Endothelial cell (in vitro differentiated cells): ENCODE measurements at regions not wholly inside any gene's neighbourhood (a gene's known extent, or its start where the extent isn't known, plus 50 kb on each side); places are given as distances from the start of the nearest gene placed in this dataset.

Experiments
- DNase-seq: peaks from one replicate; pipeline ENCODE4 v3.0.0; 2021; ENCODE audit warnings: low spot score
- H3K27ac Mint-ChIP-seq: one replicate; pipeline ENCODE4 v1.8.0; 2021; ENCODE audit warnings: mixed read lengths, inconsistent platforms; ENCODE audit not compliant: unreplicated experiment
- H3K27me3 Mint-ChIP-seq: one replicate; pipeline ENCODE4 v1.8.0; 2021; ENCODE audit warnings: mild to moderate bottlenecking, moderate library complexity, mixed read lengths, inconsistent platforms; ENCODE audit not compliant: unreplicated experiment
- H3K36me3 Mint-ChIP-seq: one replicate; pipeline ENCODE4 v1.8.0; 2021; ENCODE audit warnings: mild to moderate bottlenecking, low read depth, mixed read lengths, inconsistent platforms; ENCODE audit not compliant: unreplicated experiment
- H3K4me1 Mint-ChIP-seq: one replicate; pipeline ENCODE4 v1.8.0; 2021; ENCODE audit warnings: mild to moderate bottlenecking, mixed read lengths, inconsistent platforms; ENCODE audit not compliant: unreplicated experiment
- H3K4me3 Mint-ChIP-seq: one replicate; pipeline ENCODE4 v1.8.0; 2021; ENCODE audit warnings: mild to moderate bottlenecking, mixed read lengths, inconsistent platforms; ENCODE audit not compliant: unreplicated experiment
- H3K9me3 Mint-ChIP-seq: one replicate; pipeline ENCODE4 v1.8.0; 2021; ENCODE audit warnings: mixed read lengths, inconsistent platforms; ENCODE audit not compliant: unreplicated experiment
- CTCF ChIP-seq: fragments of 200-600 bp; sonication (generic); IDR thresholded peaks from one replicate; pipeline ENCODE4 v1.5.0; 2021; ENCODE audit warnings: antibody characterized with exemption; ENCODE audit not compliant: unreplicated experiment

GRCh38 chr18:56351911-56352500 lies 286.4 kb downstream of the TXNL1 start:
- no peaks in the 10 kb centered on the region for H3K36me3 Mint-ChIP-seq
- no peaks in the 10 kb centered on the region for H3K4me1 Mint-ChIP-seq
- H3K4me3 Mint-ChIP-seq = no peak overlapping the region
- H3K9me3 Mint-ChIP-seq = no peaks in the 10 kb centered on the region
- H3K27ac Mint-ChIP-seq = no peak overlapping the region
- H3K27me3 Mint-ChIP-seq = no peaks in the 10 kb centered on the region
- DNase-seq = no peak
- TF ChIP-seq CTCF = no peak

GRCh38 chr18:56337507-56337906 lies 300.9 kb downstream of the TXNL1 start:
- TF ChIP-seq CTCF = no peak
- no peaks in the 10 kb centered on the region for H3K36me3 Mint-ChIP-seq
- H3K27me3 Mint-ChIP-seq = no peaks in the 10 kb centered on the region
- H3K4me3 Mint-ChIP-seq = no peak overlapping the region
- H3K27ac Mint-ChIP-seq = no peak overlapping the region
- no peaks in the 10 kb centered on the region for H3K4me1 Mint-ChIP-seq
- no peaks in the 10 kb centered on the region for H3K9me3 Mint-ChIP-seq
- no peak for DNase-seq

- Mint-ChIP-seq H3K9me3 (no peaks in the 10 kb centered on the region), H3K27ac (no peak overlapping the region), H3K4me1 (no peaks in the 10 kb centered on the region), H3K36me3 (no peaks in the 10 kb centered on the region), H3K4me3 (no peak overlapping the region), H3K27me3 (no peaks in the 10 kb centered on the region)
- no peak for TF ChIP-seq CTCF
- DNase-seq = no peak
Measured at GRCh38 chr18:56333839-56334238, 304.6 kb downstream of the TXNL1 start.

GRCh38 chr18:56333146-56333545 lies 305.2 kb downstream of the TXNL1 start:
- H3K4me3 Mint-ChIP-seq = no peak overlapping the region
- H3K27ac Mint-ChIP-seq = no peak overlapping the region
- no peaks in the 10 kb centered on the region for H3K36me3 Mint-ChIP-seq
- no peaks in the 10 kb centered on the region for H3K9me3 Mint-ChIP-seq
- no peaks in the 10 kb centered on the region for H3K4me1 Mint-ChIP-seq
- no peak for TF ChIP-seq CTCF
- DNase-seq = no peak
- no peaks in the 10 kb centered on the region for H3K27me3 Mint-ChIP-seq

GRCh38 chr18:56332371-56332770 lies 306.0 kb downstream of the TXNL1 start:
- DNase-seq = no peak
- no peaks in the 10 kb centered on the region for H3K36me3 Mint-ChIP-seq
- no peak overlapping the region for H3K4me3 Mint-ChIP-seq
- TF ChIP-seq CTCF = no peak
- no peak overlapping the region for H3K27ac Mint-ChIP-seq
- no peaks in the 10 kb centered on the region for H3K27me3 Mint-ChIP-seq
- no peaks in the 10 kb centered on the region for H3K9me3 Mint-ChIP-seq
- H3K4me1 Mint-ChIP-seq = no peaks in the 10 kb centered on the region
